H1 (cell line): ENCODE measurements at regions not wholly inside any gene's neighbourhood (a gene's known extent, or its start where the extent isn't known, plus 50 kb on each side); places are given as distances from the start of the nearest gene placed in this dataset.

Source experiments
- CTCF ChIA-PET: fragments of 300-600 bp; sonication (Branson Sonifier 250); formaldehyde crosslinking; loops from one replicate; lab custom pipeline; 2021; ENCODE audit not compliant: partially characterized antibody; lab: Charles Lee
- POLR2A ChIA-PET: fragments of 300-600 bp; sonication (Branson Sonifier 250); formaldehyde crosslinking; loops from one replicate; lab custom pipeline; 2021; ENCODE audit warnings: inconsistent platforms; ENCODE audit not compliant: partially characterized antibody; lab: Charles Lee
- DNase-seq, 2 experiments: peaks; one replicate each; pipeline versions ENCODE4 v3.0.0 to v3.0.0-alpha.2; 2010 to 2022; ENCODE audit warnings: low spot score in 2 of 2, low read depth in 1 of 2, mixed read lengths in 1 of 2
- FAIRE-seq: peaks from 2 replicates; lab custom pipeline; 2011; peaks lifted over from hg19 to GRCh38; lab: Jason Lieb, UNC
- H2AFZ ChIP-seq: 2 replicates; pipeline ENCODE4 v1.8.1; 2012; ENCODE audit warnings: low read length, inconsistent platforms
- H2AK5ac ChIP-seq: 2 replicates; pipeline ENCODE4 v1.6.1; 2013; ENCODE audit warnings: low read depth, low read length
- H2BK120ac ChIP-seq: replicated peaks from 2 replicates; pipeline ENCODE3; 2013; ENCODE audit warnings: low read depth, low read length, inconsistent platforms
- H2BK12ac ChIP-seq: 2 replicates; pipeline ENCODE4 v1.6.1; 2013; ENCODE audit warnings: low read depth, low read length
- H2BK15ac ChIP-seq: 2 replicates; pipeline ENCODE4 v1.6.1; 2013; ENCODE audit warnings: low read length
- H2BK20ac ChIP-seq: 2 replicates; pipeline ENCODE4 v1.6.1; 2013; ENCODE audit warnings: low read length
- H2BK5ac ChIP-seq: 2 replicates; pipeline ENCODE4 v1.6.1; 2013; ENCODE audit warnings: low read depth, low read length
- H3K14ac ChIP-seq: 2 replicates; pipeline ENCODE4 v1.6.1; 2013; ENCODE audit warnings: inconsistent platforms; ENCODE audit not compliant: insufficient read length
- H3K18ac ChIP-seq: 2 replicates; pipeline ENCODE4 v1.6.1; 2013; ENCODE audit warnings: low read length; ENCODE audit errors: extremely low read depth
- H3K23ac ChIP-seq: 2 replicates; pipeline ENCODE4 v1.6.1; 2013; ENCODE audit warnings: inconsistent platforms; ENCODE audit not compliant: insufficient read length
- H3K23me2 ChIP-seq: 2 replicates; pipeline ENCODE4 v1.6.1; 2013; ENCODE audit warnings: low read depth, low read length
- H3K27ac ChIP-seq: 2 replicates; pipeline ENCODE4 v1.6.1; 2011; ENCODE audit warnings: low read depth, low read length, inconsistent platforms
- H3K27me3 ChIP-seq, 4 experiments: replicated peaks in 1 of 4; 1 replicate in 1 of 4; 2 replicates in 3 of 4; pipeline versions ENCODE4 v1.6.1 to v1.8.1; 2011 to 2013; ENCODE audit warnings: low read length in 3 of 4, mild to moderate bottlenecking in 3 of 4, inconsistent platforms in 2 of 4, mixed read lengths in 2 of 4, moderate library complexity in 1 of 4; ENCODE audit not compliant: control insufficient read depth in 3 of 4, insufficient read depth in 3 of 4; ENCODE audit errors: extremely low read depth in 1 of 4
- H3K36me3 ChIP-seq, 4 experiments: 2 replicates each; pipeline versions ENCODE4 v1.6.1 to v1.8.1; 2011 to 2013; ENCODE audit warnings: mild to moderate bottlenecking in 4 of 4, low read length in 3 of 4, moderate library complexity in 2 of 4, control low read depth in 1 of 4, inconsistent platforms in 1 of 4; ENCODE audit not compliant: insufficient read depth in 4 of 4, control insufficient read depth in 2 of 4
- H3K4ac ChIP-seq: replicated peaks from 2 replicates; pipeline ENCODE3; 2013; ENCODE audit warnings: low read length, low read depth, mixed read lengths, inconsistent platforms; ENCODE audit not compliant: insufficient read length
- H3K4me1 ChIP-seq, 4 experiments: replicated peaks in 1 of 4; 1 replicate in 1 of 4; 2 replicates in 3 of 4; pipeline versions ENCODE4 v1.6.1 to v1.8.1; 2011 to 2013; ENCODE audit warnings: low read length in 3 of 4, inconsistent platforms in 2 of 4, mixed read lengths in 1 of 4; ENCODE audit not compliant: insufficient read depth in 4 of 4, control insufficient read depth in 3 of 4
- H3K4me2 ChIP-seq, 2 experiments: 2 replicates each; pipeline versions ENCODE4 v1.6.1 to v1.8.1; 2011 to 2013; ENCODE audit warnings: low read depth in 2 of 2, low read length in 2 of 2, control low read depth in 1 of 2, inconsistent platforms in 1 of 2, mild to moderate bottlenecking in 1 of 2; ENCODE audit not compliant: insufficient read depth in 1 of 2
- H3K4me3 ChIP-seq, 4 experiments: fragments of 200-600, 300-600 bp in 1 of 4; sonication (generic), shearing (Covaris generic), sonication (Bioruptor Twin) in 1 of 4; 2 replicates each; pipeline versions ENCODE4 v1.5.1 to v1.8.1; 2011 to 2016; ENCODE audit warnings: low read length in 4 of 4, low read depth in 3 of 4, control low read depth in 2 of 4, inconsistent platforms in 2 of 4, mild to moderate bottlenecking in 2 of 4, mixed read lengths in 1 of 4, moderate library complexity in 1 of 4; ENCODE audit not compliant: insufficient read depth in 2 of 4; ENCODE audit errors: extremely low read depth in 1 of 4
- H3K56ac ChIP-seq: replicated peaks from 2 replicates; pipeline ENCODE3; 2013; ENCODE audit warnings: low read depth, mild to moderate bottlenecking, mixed read lengths, low read length, inconsistent platforms; ENCODE audit not compliant: insufficient read length
- H3K79me1 ChIP-seq: 2 replicates; pipeline ENCODE4 v1.6.1; 2013; ENCODE audit warnings: low read depth, low read length, control low read depth
- H3K79me2 ChIP-seq, 2 experiments: 2 replicates each; pipeline versions ENCODE4 v1.6.1 to v1.8.1; 2012 to 2013; ENCODE audit warnings: low read length in 2 of 2, mild to moderate bottlenecking in 2 of 2, inconsistent platforms in 1 of 2; ENCODE audit not compliant: insufficient read depth in 2 of 2, control insufficient read depth in 1 of 2
- H3K9ac ChIP-seq, 4 experiments: replicated peaks in 1 of 4; 1 replicate in 1 of 4; 2 replicates in 3 of 4; pipeline versions ENCODE4 v1.6.1 to v1.8.1; 2011 to 2013; ENCODE audit warnings: low read depth in 3 of 4, low read length in 3 of 4, control low read depth in 2 of 4, mild to moderate bottlenecking in 2 of 4, moderate library complexity in 2 of 4, inconsistent platforms in 1 of 4; ENCODE audit errors: extremely low read depth in 1 of 4
- H3K9me3 ChIP-seq, 2 experiments: 2 replicates each; pipeline versions ENCODE4 v1.6.1 to v1.8.1; 2012 to 2013; ENCODE audit warnings: mild to moderate bottlenecking in 2 of 2, moderate library complexity in 2 of 2, control low read depth in 1 of 2, inconsistent platforms in 1 of 2, low read depth in 1 of 2, low read length in 1 of 2, mixed read lengths in 1 of 2; ENCODE audit not compliant: insufficient read depth in 2 of 2
- H4K20me1 ChIP-seq, 2 experiments: replicated peaks in 1 of 2; 2 replicates each; pipeline versions ENCODE3 to v1.8.1; 2011 to 2013; ENCODE audit warnings: inconsistent platforms in 2 of 2, low read length in 2 of 2, mild to moderate bottlenecking in 1 of 2; ENCODE audit not compliant: insufficient read depth in 2 of 2, control insufficient read depth in 1 of 2
- H4K5ac ChIP-seq: 2 replicates; pipeline ENCODE4 v1.6.1; 2013; ENCODE audit warnings: low read length, low read depth, mixed read lengths, inconsistent platforms; ENCODE audit not compliant: insufficient read length
- H4K8ac ChIP-seq: 2 replicates; pipeline ENCODE4 v1.8.0; 2013; ENCODE audit warnings: mild to moderate bottlenecking, moderate library complexity, low read length, inconsistent platforms; ENCODE audit not compliant: insufficient read depth; ENCODE audit errors: extremely low read depth
- H4K91ac ChIP-seq: replicated peaks from 2 replicates; pipeline ENCODE3; 2013; ENCODE audit warnings: low read length, mixed read lengths, inconsistent platforms; ENCODE audit not compliant: insufficient read length
- SUZ12 ChIP-seq: fragments of 200-600 bp; sonication (generic); IDR thresholded peaks from 2 replicates; pipeline ENCODE4 v1.6.1; 2012; ENCODE audit warnings: mild to moderate bottlenecking, inconsistent platforms, low read length, moderate library complexity, mixed read lengths
- YY1 ChIP-seq: IDR thresholded peaks from 2 replicates; pipeline ENCODE4 v1.6.1; 2011; ENCODE audit warnings: low read depth, mild to moderate bottlenecking, low read length
- WGBS, 2 experiments: shearing (Covaris generic) in 1 of 2; methylation state at CpG; one replicate each; pipeline versions ENCODE4 v1.1.6 to v1.1.7; 2013 to 2015; ENCODE audit warnings: low lambda C conversion rate in 2 of 2, mixed read lengths in 2 of 2, inconsistent platforms in 1 of 2, low coverage in 1 of 2, missing lambda C conversion rate in 1 of 2; ENCODE audit not compliant: insufficient replicate concordance in 2 of 2, insufficient coverage in 1 of 2, insufficient read length in 1 of 2; ENCODE audit errors: extremely low coverage in 1 of 2, missing lambda C conversion rate in 1 of 2; 5-methylcytosine and 5-hydroxymethylcytosine counted together

- no peak overlapping the region for H3K56ac ChIP-seq
- no peaks in the 10 kb centered on the region for H3K79me1 ChIP-seq
- H3K4ac ChIP-seq, result no peak overlapping the region
- no peak overlapping the region for H3K27ac ChIP-seq
- H3K9ac ChIP-seq, result no peak overlapping the region
- H2BK120ac ChIP-seq, result no peak overlapping the region
- 89% methylated on average over 1 of the region's 1 CpG; no CpG with 5 or more reads in 1 of the 2 experiments for WGBS, 2 experiments
- no peak overlapping the region for H3K18ac ChIP-seq
- no peak overlapping the region for H2AK5ac ChIP-seq
- H2BK20ac ChIP-seq, result no peak overlapping the region
- FAIRE-seq, result no peak
- no peaks in the 10 kb centered on the region for H4K20me1 ChIP-seq
- POLR2A ChIA-PET, result no interaction called here
- no peak overlapping the region for H3K4me3 ChIP-seq
- H2BK12ac ChIP-seq, result no peak overlapping the region
- no peak overlapping the region for H2BK15ac ChIP-seq
- no peaks in the 10 kb centered on the region for H3K27me3 ChIP-seq
- no peak overlapping the region for H4K91ac ChIP-seq
- no peak overlapping the region for H4K5ac ChIP-seq
- H3K14ac ChIP-seq, result no peak overlapping the region
- CTCF ChIA-PET, result interaction anchor here (1.0 kb wide), 1 partner anchor 12 kb away, joined by 3 read pairs; no protein-coding TSS in a partner anchor
- H2AFZ ChIP-seq, result no peak overlapping the region
- H3K79me2 ChIP-seq, result no peaks in the 10 kb centered on the region
- no peak overlapping the region for H3K4me2 ChIP-seq
- no peaks in the 10 kb centered on the region for H3K9me3 ChIP-seq
- H3K36me3 ChIP-seq, result no peaks in the 10 kb centered on the region
- H3K23me2 ChIP-seq, result no peaks in the 10 kb centered on the region
- no peak overlapping the region for H2BK5ac ChIP-seq
- DNase-seq, result no peak
- H3K4me1 ChIP-seq, result no peaks in the 10 kb centered on the region
- no peak overlapping the region for H3K23ac ChIP-seq
- no peak overlapping the region for H4K8ac ChIP-seq
- TF ChIP-seq YY1, result no peak
- no peak for TF ChIP-seq SUZ12
Observed at GRCh38 chr11:22079133-22079872, 113.6 kb upstream of the ANO5 start.
